A204.1 (cell line): ENCODE measurements at regions not wholly inside any gene's neighbourhood (a gene's known extent, or its start where the extent isn't known, plus 50 kb on each side); places are given as distances from the start of the nearest gene placed in this dataset.

ENCODE experiments used
- FAIRE-seq: peaks from 2 replicates; lab custom pipeline; 2012; peaks lifted over from hg19 to GRCh38; lab: Jason Lieb, UNC

DNA sequence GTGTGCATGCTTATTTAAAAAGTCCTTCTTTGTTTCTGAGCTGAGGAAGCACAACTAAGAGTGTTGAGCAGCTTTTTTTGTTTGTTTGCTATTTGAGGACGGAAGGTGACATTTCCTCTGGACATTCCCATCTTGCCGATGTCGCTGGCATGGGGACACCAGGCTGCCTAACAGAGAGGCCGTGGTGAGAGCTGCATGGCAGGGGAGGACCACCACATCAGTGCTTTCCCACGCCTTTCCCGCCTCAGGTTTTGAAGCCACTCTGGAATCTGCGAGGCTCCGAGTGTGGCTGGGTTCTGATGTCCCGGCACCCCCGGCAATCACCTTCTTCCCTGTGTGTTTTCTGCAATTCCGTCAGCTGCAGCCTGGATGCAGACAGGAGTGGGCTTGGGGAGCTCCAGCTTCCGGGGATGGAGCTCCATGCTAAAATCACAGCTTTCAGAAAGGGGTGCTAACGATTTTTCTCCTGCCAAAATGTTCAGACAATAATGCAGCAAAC, 259.8 kb upstream of the IRX4 start:
- no peak for FAIRE-seq

DNA sequence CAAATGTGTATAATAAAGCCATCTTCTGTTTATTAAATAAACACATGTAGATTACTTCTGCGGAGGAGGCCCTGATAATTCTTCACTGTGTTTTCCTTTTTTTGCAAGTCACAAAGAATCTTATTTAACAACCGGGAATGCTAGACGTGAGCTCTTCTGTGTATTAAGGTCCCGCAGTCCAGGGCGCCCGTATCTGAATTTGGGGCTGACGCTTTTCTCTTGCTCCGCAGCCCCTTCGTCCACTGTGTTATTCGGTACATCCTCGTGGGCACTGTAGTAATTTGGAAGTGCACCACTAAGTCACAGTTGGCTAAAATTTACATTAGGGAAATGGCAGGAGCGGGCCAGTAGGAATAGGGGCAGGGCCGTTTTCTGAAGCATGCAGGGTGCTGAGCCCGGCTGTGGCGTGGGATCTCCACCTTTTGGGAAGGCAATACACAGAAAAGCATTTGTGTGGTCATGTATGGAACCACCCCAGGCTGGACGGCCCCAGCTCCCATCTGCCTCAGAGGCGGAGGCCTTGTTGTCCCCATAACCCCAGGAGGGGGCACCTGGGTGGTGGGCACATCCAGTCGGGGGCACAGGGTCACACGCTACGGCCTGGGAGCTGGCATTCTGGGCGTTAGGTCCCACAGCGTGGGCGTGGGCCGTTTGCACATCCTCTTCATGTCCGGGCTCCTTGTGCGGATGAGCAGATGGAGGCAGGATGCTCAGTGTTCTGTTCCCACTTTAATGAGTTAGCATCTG, 258.7 kb upstream of the IRX4 start:
- no peak for FAIRE-seq

DNA sequence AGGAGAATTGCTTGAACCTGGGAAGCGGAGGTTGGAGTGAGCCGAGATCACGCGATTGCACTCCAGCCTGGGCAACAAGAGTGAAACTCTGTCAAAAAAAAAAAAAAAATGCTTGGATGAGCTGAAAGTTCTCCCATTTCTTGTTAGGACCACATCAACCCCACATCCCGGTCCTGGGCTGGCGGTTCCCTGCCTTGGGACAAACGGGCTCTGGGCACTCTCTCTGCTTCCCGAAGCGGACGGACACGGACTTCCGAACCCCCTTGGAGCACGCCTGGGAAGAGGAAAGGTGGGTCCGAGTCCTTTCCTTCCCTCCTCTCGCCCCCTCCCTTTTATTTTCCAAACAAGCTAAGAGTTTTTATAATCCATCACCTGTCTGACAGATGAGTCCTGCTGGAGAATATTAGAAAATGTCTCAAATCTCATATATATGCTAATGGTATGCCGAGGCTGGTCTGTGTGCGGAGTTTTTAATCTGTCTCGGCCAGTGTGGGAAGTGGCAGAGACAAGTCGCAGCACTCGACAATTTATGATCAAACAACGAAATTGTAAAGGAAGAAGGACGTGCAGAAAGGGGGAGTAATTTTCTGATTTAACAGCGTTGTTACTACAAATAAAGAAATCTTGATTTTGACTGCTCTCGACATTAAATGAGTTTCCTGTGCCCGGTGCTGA, 257.9 kb upstream of the IRX4 start:
- FAIRE-seq: no peak

DNA sequence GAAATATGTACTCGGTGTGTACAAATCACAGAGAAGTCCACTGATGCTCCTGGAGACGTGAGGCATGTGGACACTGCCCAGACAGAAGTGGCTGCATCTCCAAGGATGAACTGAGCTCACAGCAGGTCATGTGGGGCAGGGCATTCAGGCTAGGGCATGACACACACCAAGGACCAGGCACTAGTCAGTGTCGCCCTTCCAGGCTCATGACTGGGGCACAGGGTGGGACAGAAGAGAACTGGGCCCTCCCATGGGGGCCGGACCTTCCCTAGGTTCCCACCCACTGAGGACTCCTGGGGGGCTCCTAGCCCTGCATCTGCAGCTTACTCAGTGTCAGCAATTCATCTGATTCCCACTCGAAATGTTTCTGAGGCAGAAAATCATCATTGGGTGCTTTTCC, 256.8 kb upstream of the IRX4 start:
- no peak for FAIRE-seq

DNA sequence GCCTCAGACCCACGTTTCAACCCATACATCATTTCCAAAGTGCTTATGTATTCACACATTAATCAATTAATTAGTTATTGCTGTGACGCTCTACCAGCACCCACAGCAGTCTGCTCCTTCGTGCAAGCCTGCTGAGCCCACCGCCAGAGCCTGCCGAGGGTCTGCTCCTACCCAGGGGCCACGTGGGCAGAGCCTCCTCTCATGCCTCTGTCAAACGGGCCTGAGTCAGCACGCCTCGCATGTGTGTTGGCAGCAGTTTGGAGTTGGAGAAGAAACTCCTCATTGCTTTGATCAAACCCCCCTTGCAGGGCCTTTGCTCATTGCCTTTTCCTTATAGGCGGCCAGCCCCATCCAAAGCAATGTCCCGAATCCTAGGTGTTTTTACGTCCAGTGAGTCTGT, 256.2 kb upstream of the IRX4 start:
- FAIRE-seq: no peak

DNA sequence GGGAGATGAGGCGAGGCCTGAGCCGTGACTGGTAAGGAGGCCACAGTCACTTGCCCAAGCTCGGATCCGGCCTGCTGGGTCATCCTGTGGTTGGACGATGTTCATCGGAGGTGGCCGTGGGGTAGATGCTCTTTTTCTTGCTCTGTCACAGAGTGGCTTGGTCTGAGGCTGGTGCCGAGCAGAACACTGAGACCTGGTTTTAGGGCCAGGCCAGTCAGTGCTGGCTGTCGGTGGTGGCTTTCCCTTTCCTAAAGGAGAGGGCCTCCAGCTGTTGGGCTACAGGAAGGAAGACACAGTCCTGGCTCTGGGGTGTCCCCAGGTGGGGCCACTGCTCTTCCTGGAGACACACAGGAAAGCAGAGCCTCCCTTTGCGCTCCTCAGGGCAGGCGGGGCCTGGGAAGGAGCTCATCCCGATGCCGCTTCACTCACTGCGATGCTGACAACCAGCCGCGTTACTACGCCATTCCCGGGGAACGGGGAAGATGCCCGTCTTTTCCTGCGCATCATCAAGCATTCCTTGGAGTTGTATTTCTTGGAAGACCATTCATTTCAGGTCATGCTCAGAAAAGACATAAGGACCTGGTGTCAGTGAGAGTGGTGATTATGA, 254.8 kb upstream of the IRX4 start:
- FAIRE-seq: no peak

DNA sequence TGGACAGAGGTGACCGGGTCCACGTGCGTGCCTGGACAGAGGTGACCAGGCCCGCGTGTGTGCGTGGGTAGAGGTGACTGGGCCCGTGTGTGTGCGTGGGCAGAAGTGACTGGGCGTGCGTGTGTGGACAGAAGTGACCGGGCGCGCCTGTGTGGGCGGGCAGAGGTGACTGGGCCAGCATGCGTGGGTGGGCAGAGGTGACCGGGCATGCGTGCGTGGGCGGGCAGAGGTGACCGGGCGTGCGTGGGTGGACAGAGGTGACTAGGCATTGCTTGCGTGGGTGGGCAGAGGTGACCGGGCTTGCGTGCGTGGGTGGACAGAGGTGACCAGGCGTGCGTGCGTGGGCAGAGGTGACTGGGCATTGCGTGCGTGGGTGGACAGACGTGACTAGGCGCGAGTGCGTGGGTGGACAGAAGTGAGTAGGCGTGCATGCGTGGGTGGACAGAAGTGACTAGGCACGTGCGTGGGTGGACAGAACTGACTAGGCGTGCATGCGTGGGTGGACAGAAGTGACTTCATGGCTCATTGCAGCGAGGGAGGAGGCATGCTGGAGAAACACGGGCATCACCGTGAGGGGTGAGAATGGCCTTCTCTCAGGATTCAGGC, 254.1 kb upstream of the IRX4 start:
- FAIRE-seq: no peak

DNA sequence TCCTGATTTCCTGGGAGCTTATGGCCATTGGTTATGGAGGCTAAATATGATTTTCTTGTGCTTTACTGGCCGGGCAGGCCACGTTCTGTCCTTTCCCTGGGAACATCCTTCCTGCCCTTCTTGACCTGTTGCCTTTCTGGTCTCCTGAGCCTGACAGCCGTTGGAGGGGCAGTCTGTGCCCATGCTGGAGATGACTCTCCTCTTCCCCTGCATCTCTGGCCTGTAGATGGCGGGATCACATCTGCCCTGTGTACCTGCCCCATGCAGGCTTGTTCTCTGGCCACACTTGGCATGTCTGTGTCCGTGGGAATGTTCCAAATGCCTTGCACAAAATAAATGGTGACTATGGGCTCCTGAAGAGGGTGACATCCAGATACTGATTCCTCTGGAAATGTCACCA, 253.1 kb upstream of the IRX4 start:
- no peak for FAIRE-seq

DNA sequence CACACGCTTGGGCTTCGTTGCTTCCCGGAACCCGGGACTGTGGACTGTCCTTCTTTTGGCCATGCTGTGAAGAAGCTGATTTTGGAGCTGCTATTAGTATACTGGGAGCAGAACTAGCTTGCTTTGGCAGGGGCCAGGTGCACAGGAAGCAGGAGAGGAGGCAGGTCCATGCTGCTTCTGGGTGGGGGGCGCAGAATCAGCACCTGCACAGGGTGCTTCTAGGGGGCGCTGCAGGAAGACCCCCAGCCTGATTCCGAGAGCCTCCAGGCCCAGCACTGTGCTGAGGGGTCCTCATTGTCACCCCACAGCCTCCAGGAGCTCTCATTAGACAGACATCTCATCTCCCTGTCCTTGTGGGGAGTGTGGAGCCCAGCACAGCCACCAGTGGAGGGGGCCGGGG, 252.6 kb upstream of the IRX4 start:
- FAIRE-seq: no peak

DNA sequence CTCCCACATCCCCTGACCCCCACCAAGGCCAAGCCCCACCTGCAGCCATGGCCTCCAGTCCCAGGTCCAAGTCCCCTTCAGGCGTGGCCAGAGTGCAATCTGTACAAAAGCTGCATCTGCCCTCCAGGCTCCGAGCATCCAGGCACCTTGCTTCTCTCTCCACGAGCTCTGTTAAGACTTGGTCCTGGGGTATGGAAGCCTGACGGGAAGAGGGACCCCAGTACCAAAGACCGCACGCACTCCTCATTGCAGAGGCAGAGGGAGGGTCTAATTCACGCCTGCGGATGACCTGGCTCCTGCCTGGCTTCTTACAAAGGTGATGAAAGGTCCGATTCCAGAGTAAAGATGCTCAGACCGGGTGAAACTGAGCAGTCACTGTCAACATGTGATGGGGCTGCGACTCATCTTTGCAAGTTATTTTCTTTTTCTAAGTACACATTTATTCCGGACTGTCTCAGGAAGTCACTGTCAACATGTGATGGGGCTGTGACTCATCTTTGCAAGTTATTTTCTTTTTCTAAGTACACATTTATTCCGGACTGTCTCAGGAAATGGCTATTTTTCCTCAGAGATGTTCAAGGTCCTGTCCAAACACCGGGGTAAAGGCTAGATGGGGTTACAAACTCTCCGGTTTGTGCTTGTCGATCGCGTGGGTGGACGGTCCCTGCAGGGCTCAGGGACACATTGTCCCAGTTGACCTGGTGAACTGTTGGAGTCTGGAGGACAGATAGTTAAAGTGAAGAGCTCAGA, 252.0 kb upstream of the IRX4 start:
- no peak for FAIRE-seq

DNA sequence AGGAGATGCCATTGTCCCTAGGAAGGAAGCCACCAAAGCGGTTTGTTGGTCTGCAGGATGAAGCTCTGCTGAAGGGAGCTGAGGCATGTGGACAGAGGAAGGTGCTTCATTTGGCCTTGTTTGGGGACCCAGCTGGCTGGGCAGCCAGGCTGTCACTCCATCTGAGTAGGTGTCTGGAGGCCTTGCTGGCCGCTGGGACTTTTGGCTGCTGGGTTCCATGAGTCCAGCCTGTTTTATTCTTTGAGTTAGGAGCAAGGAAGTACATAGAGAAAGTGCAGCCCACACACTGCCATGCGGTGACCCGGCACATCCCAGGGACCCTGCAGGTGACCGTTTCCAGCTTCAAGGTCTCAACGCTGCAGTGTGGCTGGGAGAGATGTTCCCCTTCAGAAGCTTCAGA, 251.2 kb upstream of the IRX4 start:
- FAIRE-seq: no peak

DNA sequence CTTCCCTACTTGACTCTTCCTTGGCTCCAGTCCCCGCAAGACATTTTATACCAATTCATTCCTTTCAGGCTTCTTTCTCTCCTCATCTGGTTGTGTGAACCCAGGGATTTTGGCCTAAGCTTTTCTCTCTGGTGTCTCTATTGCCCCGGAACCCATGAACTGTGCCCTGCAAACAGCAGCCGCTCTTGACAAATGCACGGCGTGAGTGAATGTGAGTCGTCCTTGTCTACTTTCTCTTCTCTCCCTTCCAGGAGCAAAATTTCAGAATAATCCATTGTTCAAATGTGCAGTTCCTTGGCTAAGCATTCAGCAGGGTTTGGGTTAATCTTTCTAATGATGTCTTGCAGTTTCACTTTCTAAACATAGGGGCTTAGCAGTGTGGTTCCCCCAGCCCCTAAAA, 250.4 kb upstream of the IRX4 start:
- FAIRE-seq: no peak

DNA sequence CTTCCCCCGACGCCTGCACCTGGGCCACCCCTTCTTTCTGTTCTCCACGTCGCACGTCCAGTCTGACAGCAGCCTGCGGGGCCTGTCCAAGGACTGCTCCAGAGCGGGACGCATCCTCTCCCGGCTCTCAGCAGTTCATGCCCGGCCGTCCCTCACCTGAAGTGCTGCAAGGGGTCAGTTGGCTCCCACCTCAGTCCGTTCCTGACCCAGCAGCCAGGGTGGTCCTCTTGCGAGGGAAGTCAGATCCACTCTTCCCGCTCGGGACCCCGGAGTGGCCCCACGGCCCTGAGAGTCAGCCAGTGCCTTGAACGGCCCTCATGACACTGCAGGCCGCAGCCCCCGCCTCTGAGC, 249.7 kb upstream of the IRX4 start:
- FAIRE-seq: no peak

DNA sequence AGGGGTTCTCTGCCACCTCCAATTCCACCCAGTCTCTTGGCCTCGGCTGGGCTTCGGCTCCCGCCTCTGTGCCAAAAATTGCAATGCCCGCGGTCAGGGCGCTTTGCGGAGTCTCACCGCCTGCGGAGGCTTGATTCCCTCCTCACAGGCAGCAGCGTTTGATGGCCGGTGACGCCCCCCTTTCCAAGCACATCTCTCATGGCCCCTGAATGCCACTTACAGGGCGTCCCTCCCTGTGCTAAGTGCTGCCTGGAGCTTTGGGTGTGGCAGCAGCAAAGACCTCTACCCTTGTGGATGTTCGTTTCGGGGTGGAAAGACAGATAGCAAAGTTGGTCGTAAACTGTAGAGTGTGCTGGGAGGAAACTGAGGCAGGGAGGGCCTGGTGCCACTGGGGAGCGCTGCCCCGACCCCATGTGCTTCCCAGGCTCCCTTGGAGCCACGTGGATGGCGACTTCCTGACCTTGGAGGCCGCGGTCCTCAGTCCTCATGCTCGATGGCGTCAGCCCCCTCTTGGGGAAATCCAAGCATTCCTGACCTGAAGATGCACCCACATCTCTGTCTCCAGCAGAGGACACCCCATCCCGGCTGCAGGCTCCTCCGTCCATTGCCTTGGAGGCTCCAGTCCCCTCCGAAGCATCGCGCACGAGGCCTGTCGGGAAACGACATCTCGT, 249.2 kb upstream of the IRX4 start:
- FAIRE-seq: no peak

DNA sequence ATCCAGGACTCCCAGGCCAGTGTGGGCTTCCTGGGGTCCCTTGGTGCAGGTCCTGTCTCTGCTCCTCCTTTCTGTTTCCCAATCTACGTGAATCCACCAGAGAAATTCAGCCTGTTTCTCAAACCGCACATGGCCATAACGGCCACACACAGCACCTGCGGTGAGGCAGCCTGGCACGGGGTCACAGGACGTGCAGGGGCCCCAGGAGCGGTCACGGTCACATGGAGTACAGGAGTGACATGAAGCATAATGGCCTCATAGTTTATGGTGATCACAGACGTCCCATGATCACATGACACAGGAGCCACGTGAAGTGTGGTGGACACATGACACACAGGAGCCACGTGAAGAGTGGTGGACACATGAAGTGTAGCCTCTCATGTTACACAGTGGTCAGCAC, 248.5 kb upstream of the IRX4 start:
- no peak for FAIRE-seq

DNA sequence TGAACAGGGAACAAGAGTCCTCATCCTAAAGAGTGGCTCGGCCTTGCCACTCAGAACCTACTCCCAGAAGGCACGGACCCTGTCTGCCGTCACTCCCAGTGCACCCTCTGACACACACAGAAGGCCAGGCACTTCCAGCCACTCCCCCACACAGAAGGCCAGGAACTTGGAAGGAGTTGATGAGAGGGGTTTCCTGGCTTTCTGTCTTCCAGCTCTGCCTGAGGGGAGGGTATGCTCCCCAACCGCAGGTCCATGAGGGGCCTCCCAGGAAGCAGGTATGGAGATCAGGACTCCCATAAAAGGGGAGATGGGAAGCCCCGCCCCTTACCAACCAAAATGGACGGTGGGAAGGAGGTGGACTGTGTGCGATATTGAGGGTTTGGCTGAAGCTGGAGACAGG, 247.6 kb upstream of the IRX4 start:
- FAIRE-seq: no peak

DNA sequence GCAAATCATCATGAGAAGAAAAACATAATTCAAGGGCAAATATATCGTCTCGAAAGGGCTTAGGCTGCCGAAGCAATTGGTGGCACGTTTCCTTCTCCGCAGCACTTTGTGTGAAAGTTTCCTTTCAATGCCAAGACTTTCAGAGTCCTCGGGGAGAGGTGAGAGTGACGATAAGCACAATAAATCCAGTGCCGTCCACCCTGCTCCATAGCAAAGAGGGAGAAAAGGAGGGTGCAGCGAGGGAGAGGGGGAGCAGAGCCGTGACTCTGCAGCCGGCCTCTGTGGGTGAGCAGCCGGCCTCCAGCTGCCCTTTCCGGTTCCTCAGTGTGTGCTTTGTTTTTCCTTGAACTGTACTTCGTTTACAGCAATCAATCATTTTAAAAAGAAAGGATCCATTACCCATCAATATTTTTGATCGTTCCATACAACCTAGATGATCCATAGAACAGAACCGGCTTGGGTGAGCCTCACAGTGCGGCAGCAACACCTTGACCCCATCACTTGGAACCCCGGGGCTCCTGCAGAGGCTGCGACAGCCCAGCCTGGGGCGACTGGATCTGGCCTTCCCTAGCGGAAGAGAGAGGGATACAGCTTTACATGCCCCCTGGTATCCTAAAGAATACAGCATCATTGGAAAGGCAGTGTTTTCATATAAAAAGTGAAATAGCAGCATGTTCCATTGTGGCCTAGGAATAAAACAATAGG, 247.0 kb upstream of the IRX4 start:
- FAIRE-seq: no peak

DNA sequence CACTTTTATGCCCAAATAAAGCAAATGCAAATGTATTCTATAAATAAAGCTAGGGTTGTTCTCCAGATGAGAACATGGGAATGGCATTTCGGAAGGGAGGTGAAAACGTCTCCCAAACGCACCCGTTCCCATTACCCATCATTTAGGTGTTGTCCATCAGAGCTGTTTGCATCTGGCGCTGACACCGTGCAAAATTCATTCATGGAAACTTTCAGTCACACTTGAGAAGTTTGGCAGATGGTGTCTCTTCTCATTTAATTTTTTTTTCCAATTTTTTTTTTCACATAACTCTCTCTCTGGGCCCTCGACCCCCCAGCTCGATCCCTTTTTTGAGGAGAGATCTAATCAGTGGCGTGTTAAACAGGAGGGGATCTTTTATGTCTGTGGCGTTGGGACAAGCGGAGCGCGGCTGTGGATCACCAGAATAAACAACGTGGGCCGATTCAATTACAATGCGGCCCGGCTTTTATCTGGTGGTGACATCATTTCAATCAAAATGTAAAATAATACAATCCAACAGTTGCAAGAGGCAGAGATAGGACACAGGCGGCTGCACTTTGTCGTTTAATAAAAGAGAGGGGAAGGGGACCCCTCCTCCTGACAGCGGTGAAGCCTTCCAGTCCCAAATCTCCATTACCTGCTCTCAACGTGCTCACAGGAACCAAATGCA, 246.1 kb upstream of the IRX4 start:
- FAIRE-seq: no peak

DNA sequence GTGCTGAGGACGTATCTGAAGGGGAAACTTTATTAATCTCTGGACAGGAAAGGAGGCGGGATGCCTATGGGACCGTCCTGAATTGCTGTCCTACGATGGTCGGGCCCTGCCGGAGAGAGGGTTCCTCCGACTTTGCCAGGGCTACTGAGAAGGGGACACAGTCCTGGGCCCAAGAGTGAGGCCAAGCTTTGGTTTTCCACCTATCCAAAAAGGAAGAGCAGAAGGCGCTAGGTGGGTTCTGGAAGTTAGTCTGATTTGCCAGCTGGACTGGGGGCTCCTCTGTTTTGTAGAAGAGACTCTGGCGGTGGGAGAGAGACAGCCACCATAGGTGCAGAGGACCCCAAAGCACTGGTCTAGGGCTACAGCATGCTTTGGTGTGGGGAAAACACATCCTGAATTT, 243.8 kb upstream of the IRX4 start:
- no peak for FAIRE-seq

DNA sequence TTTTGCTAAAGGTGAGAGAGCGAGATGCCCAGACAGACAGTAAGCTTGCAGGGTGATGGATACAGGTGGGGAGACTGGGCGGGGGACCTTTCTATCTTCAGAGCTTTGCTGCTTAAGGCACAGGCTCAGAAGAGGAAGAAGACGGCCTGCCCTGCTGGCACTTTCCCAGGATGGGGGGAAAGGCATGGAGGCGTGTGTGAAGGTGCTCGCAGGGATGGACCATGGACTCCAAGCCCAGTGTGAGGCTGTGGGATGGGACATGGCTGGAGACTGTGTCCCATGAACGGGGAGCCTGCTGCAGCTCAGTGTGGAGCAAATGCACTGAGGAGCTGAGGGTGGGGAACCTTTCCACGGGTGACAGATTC, 243.2 kb upstream of the IRX4 start:
- FAIRE-seq: no peak
